ENCODE measurements at regions not wholly inside any gene's neighbourhood (a gene's known extent, or its start where the extent isn't known, plus 50 kb on each side); places are given as distances from the start of the nearest gene placed in this dataset.

- TF ChIP-seq EZH2 (IDR thresholded peaks at IDR 0.05; ENCODE audit: insufficient read depth, poor library complexity, severe bottlenecking) = no peak
- TF ChIP-seq EZH2phosphoT487 (IDR thresholded peaks at IDR 0.05; ENCODE audit: insufficient read depth, low read depth) = no peak
These were observed 188.8 kb upstream of the POT1 start for GRCh38 chr7:125118444-125118843.
